GM19193 (cell line): ENCODE measurements at regions not wholly inside any gene's neighbourhood (a gene's known extent, or its start where the extent isn't known, plus 50 kb on each side); places are given as distances from the start of the nearest gene placed in this dataset.

Experiments
- POLR2A ChIP-seq: IDR thresholded peaks from 4 replicates; pipeline ENCODE4 v1.6.1; 2011; ENCODE audit not compliant: insufficient read depth, insufficient read length; ENCODE audit errors: extremely low read depth

DNA sequence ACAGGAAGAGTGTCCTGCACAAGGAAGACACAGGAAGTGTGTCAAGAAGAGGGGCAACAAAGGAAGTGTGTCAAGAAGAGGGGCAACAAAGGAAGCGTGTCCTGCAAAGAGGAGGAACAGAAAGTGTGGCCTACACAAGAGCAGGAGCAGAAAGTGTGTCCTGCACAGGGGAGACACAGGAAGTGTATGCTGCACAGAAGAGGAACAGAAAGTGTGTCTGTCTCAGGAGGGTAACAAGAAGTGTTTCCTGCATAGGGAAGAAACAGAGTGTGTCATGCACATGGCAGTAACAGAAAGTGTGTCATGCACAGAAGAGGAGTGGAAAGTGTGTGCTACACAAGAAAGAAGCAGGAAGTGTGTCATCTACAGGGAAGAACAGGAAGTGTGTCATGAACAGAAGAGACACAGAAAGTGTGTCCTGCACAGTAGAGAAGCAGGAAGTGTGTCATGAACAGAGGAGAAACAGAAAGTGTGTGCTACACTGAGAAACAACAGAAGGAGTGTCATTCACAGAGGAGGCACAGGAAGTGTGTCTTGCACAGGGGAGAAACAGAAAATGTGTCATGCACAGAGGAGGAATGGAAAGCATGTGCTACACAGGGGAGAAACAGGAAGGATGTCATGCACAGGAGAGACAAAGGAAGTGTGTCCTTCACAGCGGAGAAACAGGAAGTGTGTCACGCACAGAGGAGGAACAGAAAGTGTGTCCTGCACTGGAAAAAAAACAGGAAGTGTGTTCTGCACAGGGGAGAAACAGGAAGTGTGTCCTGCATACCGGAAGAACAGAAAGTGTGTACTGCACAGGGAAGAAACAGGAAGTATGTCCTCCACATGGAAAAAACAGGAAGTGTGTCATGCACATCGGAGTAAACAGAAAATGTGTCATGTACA, 526.4 kb upstream of the PRKX start:
- no peak for TF ChIP-seq POLR2A

DNA sequence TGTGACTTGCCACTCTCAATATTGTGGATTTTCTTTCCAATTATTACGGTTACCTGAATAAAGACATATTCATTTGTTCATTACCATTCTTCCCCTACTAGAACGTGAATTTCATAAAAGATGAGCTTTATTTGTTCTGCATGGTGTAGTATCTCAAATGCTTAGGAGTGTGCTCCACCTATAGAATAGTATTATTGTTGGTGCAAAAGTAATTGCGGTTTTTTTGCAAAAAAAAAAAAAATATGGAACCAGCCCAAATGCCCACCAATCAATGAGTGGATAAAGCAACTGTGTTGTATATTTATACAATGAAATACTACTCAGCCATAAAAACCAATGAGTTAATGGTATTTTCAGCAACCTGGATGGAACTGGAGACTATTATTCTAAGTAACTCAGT, 525.5 kb upstream of the PRKX start:
- no peak for TF ChIP-seq POLR2A

DNA sequence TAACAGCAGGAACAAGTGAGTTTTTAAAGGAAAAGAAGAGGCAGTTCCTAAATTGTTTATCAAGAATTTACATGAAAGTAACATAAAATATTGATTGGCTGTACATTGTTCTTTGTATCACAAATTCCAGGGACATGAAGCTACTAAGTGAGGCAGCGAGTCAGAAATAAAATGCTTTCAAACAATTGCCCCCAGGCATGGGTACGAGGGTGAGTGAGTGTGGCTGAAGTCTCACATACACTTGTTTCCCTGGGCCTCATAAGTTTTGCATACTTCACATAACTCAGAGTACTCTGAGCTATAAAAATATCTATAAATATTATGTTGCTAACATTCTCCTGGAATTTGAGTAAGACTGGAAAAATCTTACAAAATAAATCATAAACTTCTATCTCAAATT, 511.6 kb upstream of the PRKX start:
- TF ChIP-seq POLR2A = no peak

DNA sequence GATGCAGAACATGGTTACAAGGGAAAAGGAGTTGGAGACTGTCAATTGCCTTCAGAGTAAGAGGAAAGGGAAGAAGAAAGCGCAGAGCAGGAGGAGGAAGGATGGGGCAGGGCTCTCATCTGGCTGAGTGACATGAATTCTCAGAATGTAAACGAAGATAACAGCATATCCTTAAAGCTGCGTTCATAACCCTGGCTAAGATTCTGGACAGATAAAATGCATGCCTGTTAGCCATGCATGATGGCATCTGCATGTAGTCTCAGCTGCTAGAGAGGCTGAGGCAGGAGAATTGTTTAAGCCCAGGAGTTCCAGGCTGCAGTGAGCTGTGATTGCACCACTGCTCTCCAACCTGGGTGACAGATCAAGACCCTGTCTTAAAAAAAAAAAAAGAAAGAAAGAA, 493.5 kb upstream of the PRKX start:
- TF ChIP-seq POLR2A = no peak

DNA sequence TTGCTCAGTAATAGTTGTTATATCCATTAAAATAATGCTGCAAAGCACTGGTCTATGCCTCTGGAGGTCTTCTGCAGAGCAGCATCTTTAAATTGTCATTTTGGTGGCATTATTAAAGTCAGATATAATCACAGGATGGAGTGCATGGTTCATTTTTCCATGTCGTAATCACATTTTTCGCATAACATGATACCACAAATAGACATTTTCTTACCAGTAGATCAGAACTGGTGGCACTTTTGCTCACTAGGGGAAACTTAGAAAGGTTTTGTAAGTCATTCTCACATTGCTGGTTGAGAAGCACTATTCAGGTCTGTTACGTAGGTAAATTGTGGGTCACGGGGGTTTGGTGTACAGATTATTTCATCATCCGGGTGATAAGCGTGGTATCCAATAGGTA, 484.5 kb upstream of the PRKX start:
- TF ChIP-seq POLR2A = no peak

DNA sequence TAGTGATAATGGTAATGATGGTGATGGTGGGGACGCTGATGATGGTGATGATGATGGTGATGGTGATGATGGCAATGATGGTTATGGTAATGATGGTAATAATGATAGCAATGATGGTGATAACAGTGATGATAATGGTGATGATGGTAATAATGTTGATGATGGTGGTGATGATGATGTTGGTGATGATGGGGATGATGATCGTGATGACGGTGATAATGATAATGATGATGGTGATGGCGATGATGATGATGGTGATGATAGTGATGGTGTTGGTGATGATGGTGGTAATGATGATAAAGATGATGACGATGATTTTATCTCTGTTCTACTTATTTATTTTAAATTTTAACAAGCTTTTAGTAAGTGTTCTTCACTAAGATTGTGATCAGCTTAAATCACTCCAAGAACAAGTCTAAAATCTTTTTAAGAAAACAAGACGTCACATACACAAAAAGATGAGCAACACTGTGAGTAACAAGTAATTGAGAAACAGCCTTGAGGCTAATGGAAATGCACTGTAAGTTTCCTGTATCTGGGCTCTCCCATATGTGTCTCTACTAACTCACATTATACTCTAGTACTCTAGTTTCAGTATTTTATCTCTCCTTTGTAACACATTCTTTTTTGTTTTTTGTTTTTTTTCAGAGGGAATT, 480.2 kb upstream of the PRKX start:
- no peak for TF ChIP-seq POLR2A

DNA sequence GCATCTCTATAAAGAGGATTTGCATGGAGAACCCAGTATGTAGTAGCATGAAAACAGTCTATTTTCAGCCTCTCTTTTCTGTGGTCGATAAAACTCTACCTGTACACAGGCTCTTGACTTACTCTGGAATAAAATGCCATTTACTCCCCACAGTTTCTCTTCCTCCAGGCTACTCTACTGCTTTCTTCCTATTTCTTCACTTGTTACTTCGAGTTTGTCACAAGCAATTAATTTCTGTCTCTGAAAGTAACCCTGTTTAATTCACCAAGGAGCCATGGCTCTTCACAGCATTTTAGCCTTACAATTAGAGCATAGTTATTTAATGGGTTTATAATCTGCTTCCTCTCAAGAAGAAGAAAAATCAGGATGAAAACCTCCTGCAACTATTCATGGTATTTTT, 472.9 kb upstream of the PRKX start:
- no peak for TF ChIP-seq POLR2A

DNA sequence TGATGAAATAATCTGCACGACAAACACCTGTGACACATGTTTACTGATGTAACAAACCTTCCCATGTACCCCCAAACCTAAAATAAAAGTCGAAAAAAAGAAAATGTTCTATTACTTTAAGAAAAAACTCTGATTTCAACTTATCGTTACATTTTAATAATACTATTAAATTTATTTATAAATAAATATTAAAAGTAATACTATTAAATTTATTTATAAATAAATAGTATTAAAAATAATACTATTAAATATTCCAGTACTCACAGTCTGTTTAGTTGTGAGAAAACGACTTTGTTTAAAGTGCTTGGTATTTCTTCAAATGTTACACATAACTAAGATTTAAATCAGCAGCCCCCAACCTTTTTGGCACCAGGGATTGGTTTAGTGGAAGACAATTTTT, 471.6 kb upstream of the PRKX start:
- TF ChIP-seq POLR2A = no peak

DNA sequence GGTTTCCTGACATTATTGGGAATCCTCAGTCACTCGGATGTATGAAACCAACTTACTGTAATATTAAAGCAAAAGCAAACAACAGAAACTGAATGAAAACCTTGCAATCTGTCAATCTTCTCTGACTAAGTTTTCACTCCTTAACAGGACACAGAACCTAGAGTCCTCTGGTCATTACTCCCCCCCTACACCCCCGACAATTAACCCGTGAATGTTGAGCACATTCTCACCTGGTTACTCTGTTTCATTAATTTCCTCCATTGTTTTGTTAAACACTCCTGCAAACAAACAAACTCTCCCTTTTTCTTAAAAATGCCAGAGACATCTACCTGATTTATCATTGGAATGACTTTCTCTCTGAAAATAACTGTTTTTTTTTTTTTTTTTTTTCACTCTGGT, 469.0 kb upstream of the PRKX start:
- TF ChIP-seq POLR2A = no peak

DNA sequence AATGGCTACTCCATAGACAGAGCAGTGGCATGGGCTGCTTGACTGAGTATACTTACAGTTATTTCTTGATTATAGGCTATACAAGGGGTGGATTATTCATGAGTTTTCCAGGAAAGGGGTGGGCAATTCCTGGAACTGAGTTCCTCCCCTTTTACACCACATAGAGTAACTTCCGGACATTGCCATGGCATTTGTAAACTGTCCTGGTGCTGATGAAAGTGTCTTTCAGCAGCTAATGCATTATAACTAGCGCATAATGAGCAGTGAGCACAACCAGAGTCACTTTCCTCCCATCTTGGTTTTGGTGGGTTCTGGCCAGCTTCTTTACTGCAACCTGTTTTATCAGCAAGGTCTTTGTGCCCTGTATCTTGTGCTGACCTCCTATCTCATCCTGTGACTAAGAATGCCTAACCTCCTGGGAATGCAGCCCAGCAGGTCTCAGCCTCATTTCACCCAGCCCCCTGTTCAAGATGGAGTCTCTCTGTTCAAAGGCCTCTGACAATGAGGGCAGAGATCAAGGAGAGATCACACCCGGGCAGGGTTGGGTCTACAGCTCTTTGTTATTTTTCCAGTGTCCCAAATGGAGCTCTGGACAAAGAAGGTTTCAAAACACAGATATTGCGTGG, 468.4 kb upstream of the PRKX start:
- TF ChIP-seq POLR2A = no peak

DNA sequence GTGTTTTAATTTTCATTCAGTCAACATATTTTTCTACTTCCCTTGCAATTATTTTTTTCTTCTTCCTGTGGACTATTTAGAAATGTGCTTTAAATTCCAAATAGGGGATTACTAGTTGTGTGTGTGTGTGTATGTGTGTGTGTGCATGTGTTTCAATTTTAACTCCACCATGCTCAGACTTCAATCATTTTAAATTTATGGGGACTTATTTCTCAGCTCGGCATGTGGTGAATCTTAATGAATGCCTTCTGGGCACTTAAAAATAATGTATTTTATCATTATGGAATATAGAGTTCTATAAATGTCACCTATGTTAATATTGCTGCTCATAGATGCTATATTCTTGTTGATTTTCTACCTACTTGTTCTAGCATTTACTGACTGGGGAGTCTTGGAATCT, 465.6 kb upstream of the PRKX start:
- no peak for TF ChIP-seq POLR2A

DNA sequence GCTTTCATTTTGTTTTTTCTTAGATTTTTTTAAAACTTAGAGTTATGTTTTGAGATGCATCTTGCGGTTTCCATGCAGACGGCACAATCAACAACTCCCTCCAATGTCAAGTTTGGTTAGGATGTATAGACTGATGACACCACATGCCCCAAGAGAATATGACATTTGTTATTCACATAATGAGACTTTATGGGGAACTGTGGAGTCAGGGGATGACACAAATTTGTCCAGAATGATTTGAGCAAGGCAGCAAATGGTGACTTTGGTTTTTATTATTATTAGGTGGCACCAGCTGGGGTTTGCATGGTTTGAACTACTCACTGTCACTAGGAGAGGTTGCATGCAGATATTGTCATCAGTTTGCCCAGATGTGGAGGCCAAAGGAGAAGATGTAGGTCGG, 461.8 kb upstream of the PRKX start:
- no peak for TF ChIP-seq POLR2A

DNA sequence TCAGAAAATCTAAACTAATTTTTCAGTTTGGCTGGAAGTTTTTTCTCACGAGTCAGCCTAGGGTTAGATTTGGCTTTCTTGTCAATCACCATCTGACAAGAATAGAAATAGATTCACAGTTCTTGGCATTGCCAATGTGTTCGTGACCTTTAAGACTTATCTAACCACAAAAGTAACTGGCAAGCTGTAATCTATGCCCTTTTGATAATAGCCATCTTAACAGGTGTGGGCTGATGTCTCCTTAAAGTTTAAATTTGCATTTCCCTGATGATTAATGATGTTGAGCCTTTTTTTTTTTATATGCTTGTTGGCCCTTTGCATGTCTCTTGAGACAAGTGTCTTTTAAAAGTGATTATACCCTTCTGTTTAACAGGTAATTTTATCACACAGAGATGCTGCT, 460.3 kb upstream of the PRKX start:
- no peak for TF ChIP-seq POLR2A

DNA sequence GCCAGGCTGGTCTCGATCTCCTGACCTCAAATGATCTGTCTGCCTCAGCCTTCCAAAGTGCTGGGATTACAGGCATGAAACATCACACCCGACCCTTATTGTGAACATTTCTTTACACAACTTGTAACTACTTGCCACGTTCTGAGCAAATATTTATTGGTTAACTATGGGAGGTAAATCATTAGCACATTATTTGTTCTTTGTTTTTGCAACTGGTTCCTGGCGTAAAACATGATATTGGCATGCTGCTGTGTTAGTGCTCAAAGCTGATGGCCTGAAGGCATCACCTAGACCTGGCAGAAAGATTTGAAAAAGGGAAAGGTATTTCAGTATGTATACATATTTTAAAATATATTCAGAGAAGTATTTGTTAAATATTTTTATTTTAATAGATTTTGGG, 438.3 kb upstream of the PRKX start:
- TF ChIP-seq POLR2A = no peak

DNA sequence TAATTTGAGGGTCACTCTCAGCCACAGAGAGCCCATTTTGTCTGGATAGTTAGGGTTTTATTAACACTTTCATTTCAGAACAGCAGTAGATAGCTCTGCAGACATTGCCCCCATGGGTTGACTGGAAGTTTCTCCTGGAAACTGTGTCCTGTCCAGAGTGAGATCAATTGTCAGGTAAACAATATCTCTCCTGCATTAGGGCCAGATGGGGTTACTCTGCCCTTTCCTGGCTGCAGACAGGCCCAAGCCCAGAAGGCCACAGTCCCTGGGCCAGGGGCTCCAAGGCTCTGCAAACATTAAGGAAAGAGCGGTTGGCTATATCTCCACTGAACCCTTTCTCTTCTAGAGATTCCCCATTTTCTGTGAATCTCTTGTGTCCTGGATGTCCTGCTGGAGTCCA, 436.8 kb upstream of the PRKX start:
- TF ChIP-seq POLR2A = no peak

DNA sequence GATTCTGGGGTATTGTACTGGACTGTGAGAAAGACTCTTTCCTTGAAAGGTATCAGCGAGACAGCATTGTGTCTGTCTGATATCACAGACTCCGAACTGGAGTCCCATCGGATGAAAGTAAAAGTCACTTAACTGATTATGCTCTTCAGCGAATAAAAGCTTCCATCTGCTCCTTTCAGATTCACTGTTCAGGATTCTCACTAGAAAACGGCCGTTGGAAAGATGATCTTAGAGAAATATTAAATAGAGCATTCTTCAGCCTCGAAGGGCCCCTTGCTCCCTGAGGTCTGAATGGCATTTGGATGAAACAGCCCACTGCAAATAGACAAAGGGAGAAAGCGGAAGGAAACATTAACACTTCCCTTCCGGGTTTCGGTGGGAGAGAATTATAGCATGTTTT, 416.2 kb upstream of the PRKX start:
- no peak for TF ChIP-seq POLR2A
